ENCODE measurements at regions not wholly inside any gene's neighbourhood (a gene's known extent, or its start where the extent isn't known, plus 50 kb on each side); places are given as distances from the start of the nearest gene placed in this dataset.

GRCh38 chr4:138945840-138946239 is 69.7 kb upstream of the NOCT start:
- Mint-ChIP-seq H3K9me3 (ENCODE audit: unreplicated experiment) (no peaks in the 10 kb centered on the region), H3K4me1 (ENCODE audit: unreplicated experiment) (peaks cover 11% of the 10 kb centered on the region), H3K4me3 (ENCODE audit: unreplicated experiment) (no peak overlapping the region), H3K27me3 (ENCODE audit: unreplicated experiment) (no peaks in the 10 kb centered on the region), H3K27ac (ENCODE audit: unreplicated experiment) (no peak overlapping the region), H3K36me3 (ENCODE audit: unreplicated experiment) (no peaks in the 10 kb centered on the region)
- no peak for DNase-seq (ENCODE audit: extremely low spot score, unreplicated experiment)
- no peak for TF ChIP-seq CTCF (IDR thresholded peaks at IDR 0.05)

- TF ChIP-seq CTCF (IDR thresholded peaks at IDR 0.05), result no peak
- Mint-ChIP-seq H3K4me3 (ENCODE audit: unreplicated experiment) (no peak overlapping the region), H3K27ac (ENCODE audit: unreplicated experiment) (no peak overlapping the region), H3K27me3 (ENCODE audit: unreplicated experiment) (no peaks in the 10 kb centered on the region), H3K36me3 (ENCODE audit: unreplicated experiment) (no peaks in the 10 kb centered on the region), H3K4me1 (ENCODE audit: unreplicated experiment) (peaks cover 11% of the 10 kb centered on the region), H3K9me3 (ENCODE audit: unreplicated experiment) (no peaks in the 10 kb centered on the region)
- no peak for DNase-seq (ENCODE audit: extremely low spot score, unreplicated experiment)
Observed at GRCh38 chr4:138945401-138945800, 70.2 kb upstream of the NOCT start.

GRCh38 chr4:138943893-138944292 is 71.7 kb upstream of the NOCT start:
- Mint-ChIP-seq H3K4me3 (ENCODE audit: unreplicated experiment) (no peak overlapping the region), H3K4me1 (ENCODE audit: unreplicated experiment) (peaks cover 4% of the 10 kb centered on the region), H3K27ac (ENCODE audit: unreplicated experiment) (no peak overlapping the region), H3K36me3 (ENCODE audit: unreplicated experiment) (no peaks in the 10 kb centered on the region), H3K9me3 (ENCODE audit: unreplicated experiment) (no peaks in the 10 kb centered on the region), H3K27me3 (ENCODE audit: unreplicated experiment) (no peaks in the 10 kb centered on the region)
- no peak for DNase-seq (ENCODE audit: extremely low spot score, unreplicated experiment)
- TF ChIP-seq CTCF (IDR thresholded peaks at IDR 0.05), result no peak

GRCh38 chr4:138941037-138941436 is 74.5 kb upstream of the NOCT start:
- Mint-ChIP-seq H3K4me3 (ENCODE audit: unreplicated experiment) (no peak overlapping the region), H3K27ac (ENCODE audit: unreplicated experiment) (no peak overlapping the region), H3K4me1 (ENCODE audit: unreplicated experiment) (peaks cover 20% of the 10 kb centered on the region), H3K36me3 (ENCODE audit: unreplicated experiment) (no peaks in the 10 kb centered on the region), H3K27me3 (ENCODE audit: unreplicated experiment) (no peaks in the 10 kb centered on the region), H3K9me3 (ENCODE audit: unreplicated experiment) (no peaks in the 10 kb centered on the region)
- no peak for TF ChIP-seq CTCF (IDR thresholded peaks at IDR 0.05)
- DNase-seq (ENCODE audit: extremely low spot score, unreplicated experiment), result no peak

- Mint-ChIP-seq H3K4me1 (ENCODE audit: unreplicated experiment) (peaks cover 21% of the 10 kb centered on the region), H3K9me3 (ENCODE audit: unreplicated experiment) (no peaks in the 10 kb centered on the region), H3K27me3 (ENCODE audit: unreplicated experiment) (no peaks in the 10 kb centered on the region), H3K27ac (ENCODE audit: unreplicated experiment) (no peak overlapping the region), H3K4me3 (ENCODE audit: unreplicated experiment) (no peak overlapping the region), H3K36me3 (ENCODE audit: unreplicated experiment) (no peaks in the 10 kb centered on the region)
- no peak for DNase-seq (ENCODE audit: extremely low spot score, unreplicated experiment)
- no peak for TF ChIP-seq CTCF (IDR thresholded peaks at IDR 0.05)
Observed at GRCh38 chr4:138939960-138940359, 75.6 kb upstream of the NOCT start.
